ENCODE measurements at regions not wholly inside any gene's neighbourhood (a gene's known extent, or its start where the extent isn't known, plus 50 kb on each side); places are given as distances from the start of the nearest gene placed in this dataset.
"Not testable (repeated sequence)": the region's sequence is repeated elsewhere in the genome, so short reads cannot be mapped to it uniquely, and the experiment has no call there.

DNA sequence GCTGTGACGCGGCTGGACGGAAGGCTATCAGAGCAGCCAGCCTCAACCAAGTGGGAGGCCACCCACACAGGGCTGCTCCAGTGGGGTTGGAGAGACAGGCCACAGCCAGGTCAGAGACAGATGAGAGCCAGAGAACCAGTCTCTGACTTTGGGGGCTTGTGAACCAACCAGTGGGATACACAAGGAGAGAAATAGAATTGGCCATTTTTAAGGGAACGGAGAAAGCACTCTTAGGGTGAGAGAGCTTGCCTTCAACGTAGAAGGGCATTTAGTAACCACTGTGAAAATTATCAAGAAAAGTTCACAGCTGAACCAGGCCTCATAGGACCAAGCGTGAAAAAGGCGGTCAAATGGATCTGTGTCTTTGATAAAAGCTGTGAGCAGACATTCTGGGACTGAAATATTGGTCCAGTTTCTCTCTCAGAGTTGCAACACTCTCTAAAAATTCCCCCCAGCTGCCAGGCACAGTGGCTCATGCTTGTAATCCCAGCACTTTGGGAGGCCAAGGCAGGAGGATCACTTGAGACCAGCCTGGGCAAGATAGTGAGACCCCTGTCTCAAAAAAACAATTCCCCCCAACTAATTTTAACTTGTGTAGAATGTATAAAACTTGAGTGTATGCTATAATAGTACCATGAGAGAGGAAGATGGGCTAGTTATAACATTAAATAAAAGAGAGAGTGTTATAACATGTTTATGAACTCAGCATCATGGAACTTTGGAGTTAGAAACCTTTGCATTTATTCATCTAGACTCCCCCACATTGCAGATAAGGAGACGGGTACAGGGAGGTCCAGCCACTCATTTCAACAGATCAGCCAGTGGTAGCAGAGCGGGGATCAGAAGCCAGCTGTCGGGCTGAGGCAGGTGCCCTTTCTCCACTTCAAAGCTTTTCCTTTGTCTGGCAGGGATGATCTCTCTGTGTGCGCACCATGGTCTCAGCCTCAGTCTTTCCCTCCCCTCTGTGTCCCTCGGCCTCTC, 132.2 kb downstream of the NPIPB11 start:
- not testable (repeated sequence) for DNase-seq (ENCODE audit: low spot score)

DNA sequence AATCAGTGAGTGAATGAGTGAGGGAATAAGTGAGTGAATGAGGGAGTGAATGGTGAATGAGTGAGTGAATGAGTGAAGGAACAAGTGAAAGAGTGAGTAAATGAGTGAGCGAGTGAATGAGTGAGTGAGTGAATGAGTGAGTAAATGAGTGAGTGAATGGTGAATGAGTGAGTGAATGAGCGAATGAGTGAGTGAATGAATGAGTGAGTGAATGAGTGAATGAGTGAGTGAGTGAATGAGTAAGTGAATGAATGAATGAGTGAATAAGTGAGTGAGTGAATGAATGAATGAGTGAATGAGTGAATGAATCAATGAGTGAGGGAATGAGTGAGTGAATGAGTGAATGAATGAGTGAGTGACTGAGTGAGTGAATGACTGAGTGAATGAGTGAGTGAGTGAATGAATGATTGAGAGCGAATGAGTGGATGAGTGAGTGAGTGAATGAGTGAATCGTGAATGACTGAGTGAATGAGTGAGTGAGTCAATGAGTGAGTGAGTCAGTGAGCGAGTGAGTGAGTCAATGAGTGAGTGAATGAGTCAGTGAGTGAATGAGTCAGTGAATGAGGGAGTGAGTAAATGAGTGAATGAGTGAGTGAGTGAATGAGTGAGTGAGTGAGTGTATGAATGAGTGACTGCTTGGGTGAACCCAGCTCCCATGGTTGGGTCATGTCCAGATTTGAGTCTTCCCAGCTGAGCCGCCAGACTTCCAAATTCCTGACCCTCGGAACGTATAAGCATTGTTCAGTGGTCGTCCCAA, 133.0 kb downstream of the NPIPB11 start:
- DNase-seq (ENCODE audit: low spot score) = not testable (repeated sequence)

DNA sequence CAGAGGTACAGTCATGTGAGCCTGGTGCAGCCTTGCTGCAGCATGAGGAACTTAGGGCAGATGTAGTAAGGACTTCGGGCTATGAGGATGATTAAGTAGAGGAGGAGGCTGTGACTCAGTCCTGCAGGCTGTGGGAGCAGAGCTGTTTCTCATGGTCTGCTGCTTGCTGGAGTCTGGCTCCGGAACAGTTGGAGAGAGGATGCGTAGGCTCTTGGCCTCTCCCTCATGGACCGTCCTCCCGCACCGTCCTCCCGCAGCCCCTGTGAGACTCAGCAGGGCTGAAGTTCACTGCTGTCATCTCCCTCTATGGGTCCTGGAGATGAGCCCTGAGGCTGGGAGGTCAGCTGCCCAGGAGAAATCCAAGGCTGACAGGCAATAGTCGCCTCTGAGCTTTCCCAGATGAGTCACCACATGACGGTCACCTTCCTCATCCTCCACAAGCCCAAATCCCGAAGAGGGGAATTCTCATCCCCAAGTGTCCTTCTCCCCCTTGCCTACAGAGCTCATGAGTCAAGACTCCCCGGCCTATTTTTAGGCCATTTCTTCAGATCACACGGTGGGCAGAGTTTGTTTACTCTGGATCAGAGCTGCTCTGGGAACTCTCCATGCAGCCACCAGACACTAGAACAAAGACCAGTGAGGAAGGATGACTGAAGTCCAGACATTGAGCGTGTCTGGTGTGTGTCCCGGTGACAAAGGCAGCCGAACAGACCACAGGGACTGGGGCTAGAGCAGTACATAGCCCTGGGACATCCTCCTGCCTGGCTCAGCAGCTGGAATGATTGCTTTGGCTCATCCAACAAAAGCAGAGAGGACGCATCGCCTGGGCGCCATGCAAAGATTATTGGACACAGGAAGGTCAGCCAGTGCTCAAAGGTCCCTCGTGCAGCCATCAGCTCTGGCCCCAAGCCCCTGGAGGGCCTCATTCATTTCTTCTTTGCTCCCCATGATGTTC, 134.5 kb downstream of the NPIPB11 start:
- not testable (repeated sequence) for DNase-seq (ENCODE audit: low spot score)

DNA sequence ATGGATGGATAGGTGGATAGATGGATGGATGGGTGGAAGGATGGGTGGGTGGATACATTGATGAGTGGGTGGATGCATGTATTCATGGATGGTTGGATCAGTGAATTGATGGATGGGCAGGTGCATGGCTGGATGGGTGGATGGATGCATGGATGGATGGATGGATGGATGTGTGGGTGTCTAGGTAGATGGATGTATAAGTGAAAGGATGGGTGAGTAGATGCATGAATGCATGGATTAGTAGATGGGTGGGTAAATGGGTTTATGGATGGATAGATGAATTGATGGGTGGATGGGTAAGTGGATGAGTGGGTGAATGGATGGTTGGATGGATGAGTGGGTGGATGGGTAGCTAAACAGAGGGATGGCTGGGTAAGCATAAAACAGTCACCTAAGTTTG, 135.6 kb downstream of the NPIPB11 start:
- not testable (repeated sequence) for DNase-seq (ENCODE audit: low spot score)

DNA sequence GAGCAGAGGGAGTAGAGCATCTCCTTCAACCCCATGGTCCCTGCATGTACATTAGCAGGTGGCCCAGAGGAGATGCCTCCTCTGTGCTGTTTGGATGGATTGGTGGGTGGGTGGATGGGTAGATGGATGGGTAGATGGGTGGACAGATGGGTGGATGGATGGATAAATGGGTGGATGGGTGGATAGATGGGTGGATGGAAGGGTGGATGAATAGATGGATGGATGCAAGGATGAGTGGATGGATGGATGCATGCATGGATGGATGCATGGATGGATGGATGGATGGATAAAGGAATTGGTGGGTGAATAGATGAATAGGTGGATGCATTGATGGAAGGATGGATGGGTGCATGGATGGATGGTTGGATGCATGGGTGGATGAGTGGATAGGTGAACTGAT, 136.5 kb downstream of the NPIPB11 start:
- not testable (repeated sequence) for DNase-seq (ENCODE audit: low spot score)

DNA sequence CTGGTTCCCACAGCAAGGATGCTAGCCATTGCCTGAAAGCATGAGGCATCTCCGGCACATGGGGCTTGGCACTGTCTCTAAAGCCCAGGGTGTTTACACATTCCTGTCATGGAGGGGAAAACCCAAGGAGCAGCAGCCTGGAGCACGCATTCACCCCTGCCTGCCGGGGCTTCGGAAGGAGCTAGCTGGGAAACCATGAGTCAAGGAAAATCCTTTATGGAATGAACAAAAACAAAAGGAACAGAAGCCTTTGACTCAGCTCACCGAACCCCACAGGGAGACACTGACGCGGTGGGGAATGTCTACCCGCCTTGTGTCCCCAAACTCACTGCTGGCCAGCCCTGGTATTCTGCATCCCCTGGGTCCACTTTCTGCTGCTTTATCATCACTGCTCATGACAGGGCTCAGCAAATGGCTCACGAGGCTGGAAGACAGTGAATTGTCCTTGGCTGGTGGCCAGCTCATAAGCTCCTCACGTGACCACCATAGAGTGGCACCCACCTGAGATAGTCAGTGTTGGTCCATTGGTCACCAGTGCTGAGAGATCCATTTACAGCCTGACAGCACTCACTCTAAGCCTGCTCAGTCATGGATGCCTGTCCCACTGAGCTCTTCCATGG, 137.2 kb downstream of the NPIPB11 start:
- DNase-seq (ENCODE audit: low spot score) = not testable (repeated sequence)

DNA sequence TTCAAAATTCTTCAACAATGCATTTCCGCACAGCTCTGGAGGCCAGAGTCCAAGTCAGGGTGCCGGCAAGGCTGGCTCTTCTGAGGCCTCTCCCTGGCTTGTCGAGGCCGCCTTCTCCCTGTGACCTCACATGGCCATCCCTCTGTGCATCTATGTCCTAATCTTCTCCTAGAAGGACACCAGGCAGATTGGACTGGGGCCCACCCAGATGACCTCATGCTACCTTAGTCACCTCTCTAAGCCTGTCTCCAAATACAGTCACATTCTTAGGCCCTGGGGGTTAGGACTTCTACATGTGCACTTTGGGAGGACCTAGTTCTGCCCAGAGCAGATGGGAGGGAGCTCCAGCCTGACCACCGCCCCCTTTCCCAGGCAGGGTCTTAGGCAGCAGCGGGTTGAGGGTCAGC, 137.7 kb downstream of the NPIPB11 start:
- not testable (repeated sequence) for DNase-seq (ENCODE audit: low spot score)

DNA sequence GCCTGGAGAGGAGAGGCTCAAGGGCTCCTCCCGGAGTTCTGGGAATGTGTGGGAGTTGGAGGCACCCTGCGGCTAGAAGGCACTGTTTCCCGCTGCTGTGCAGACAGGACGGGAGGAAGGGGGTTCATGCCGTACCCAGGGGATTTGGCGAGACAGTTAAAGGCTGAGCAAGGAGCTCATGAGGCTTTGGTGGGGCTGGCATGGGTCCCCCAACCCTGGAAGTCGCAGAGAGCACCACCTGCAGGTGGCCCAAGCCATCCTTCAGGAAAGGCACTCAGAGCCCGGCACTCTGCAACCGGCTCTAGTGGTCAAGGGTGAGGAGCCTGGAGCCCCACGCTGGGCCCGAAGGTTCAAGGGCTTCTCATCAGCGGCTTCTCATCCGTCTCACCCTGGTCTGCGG, 138.2 kb downstream of the NPIPB11 start:
- not testable (repeated sequence) for DNase-seq (ENCODE audit: low spot score)

DNA sequence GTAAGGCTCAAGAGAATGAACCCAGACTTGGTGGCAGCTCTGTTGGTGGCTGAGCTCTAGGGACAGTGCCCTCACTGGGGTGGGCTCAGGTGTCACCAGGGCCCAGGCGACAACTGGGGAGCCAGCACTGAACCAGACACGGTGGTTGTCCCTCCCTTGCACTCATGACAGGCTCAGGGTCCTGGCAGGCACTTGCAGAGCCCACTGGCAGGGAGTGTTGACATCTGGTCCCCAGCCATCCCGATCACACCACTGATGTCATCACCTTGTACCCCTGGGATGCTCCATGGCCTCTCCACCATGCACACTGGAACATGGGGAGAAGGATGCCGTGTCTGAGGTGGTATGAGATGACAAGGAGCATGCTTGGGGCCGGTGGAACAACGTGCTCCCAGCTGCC, 138.6 kb downstream of the NPIPB11 start:
- not testable (repeated sequence) for DNase-seq (ENCODE audit: low spot score)

DNA sequence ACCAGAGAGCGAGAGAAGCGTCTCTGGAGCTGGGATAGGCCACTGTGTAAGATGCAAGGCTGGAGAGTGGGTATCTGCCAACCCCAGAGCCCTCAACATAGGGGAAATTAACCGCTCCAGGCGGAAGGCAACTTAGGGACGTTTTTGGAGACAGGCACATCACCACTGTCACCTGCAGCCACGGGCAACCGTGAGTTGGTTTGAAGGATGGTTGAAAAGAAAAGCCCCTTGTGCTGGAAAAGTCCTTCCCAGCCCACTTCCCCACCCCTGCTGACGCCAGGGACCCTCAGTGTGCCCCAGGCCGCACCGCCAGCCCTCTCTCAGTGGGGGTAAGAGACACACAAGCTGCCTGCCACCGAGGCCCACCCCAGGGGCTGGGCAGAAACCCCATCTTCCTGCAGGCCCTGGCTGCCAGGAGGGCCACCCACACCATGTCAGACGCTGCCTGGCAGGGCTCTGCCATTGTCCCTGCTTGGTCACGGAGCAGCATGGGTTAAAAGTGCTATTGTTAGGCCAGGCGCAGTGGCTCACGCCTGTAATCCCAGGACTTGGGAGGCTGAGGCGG, 139.4 kb downstream of the NPIPB11 start:
- not testable (repeated sequence) for DNase-seq (ENCODE audit: low spot score)

DNA sequence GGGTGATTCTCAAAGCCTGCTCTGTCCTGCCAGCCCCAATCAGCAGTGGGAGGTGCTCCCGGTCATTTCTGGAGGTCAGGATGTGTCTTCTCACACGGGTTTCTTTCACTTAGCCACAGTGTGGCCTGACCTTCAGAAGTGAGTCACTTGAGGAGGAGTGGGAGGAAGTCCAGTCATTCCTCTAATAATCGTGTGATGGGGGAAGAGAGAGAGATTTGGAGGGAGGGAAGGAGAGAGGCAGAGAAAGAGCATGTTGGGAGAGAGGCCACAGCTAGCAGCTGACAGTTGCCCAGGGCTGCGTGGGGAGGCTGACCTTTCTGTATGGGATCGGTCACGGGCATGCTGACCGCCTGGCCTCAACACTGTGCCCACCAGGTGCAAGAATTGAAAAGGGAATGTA, 139.9 kb downstream of the NPIPB11 start:
- DNase-seq (ENCODE audit: low spot score) = not testable (repeated sequence)

DNA sequence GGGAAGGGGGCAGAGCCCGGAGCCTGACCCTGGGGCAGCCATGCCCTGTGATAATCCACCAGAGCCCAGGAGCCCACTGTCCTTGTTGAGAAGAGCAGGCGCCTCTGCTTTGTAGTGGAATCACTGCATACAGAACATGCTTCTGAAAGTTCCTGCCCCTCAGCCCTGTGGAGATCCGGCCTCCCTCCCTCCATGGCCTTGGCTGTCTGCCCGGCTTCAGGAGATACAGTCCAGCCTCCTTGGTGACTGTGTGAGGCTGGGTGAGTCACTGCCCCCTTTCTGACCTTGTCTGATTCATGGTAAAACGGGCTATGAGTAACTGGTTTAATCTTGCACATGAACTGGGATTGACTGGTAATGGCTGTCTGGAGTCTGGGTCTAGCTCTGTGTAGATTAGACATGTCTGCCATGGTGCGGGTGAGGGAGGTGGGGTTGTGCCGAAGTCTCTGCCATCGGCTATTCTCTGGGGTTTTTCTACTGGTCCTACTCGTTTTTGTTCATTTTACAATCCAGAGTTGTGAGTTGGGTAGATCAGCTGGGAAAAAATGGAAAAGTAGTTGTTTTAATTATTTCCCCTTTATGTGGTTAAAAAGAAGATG, 141.2 kb downstream of the NPIPB11 start:
- peak; percentile 10 for DNase-seq (ENCODE audit: low spot score)

DNA sequence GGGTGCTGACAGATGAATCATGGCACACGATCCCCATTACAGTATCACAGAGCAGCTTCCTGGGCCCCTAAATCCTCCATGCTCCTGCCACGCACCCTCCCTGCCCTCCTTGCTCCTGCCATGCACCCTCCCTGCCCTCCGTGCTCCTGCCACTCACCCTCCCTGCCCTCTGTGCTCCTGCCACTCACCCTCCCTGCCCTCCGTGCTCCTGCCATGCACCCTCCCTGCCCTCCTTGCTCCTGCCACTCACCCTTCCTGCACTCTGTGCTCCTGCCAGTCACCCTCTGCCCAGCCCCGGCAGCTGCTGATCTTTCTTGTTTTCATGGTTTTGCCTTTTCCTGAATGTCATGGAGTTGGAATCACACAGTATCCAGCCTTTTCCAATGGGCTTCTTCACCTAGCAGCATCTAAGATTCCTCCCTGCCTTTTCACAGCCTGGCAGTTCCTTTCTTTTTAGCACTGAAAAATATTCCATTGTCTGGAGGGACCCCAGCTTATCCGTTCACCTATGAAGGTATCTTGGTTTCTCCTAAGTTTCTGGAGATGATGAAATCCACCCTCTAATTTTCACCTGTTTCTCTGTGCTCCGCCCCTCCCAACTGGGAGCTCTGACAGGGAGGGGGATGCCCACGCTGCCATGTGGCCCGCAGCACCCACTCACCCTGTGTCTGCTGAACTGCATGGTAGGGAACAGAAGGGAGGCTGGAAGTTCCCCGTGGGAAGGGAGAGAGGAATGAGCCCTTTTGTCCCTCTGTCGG, 142.3 kb downstream of the NPIPB11 start:
- DNase-seq (ENCODE audit: low spot score) = not testable (repeated sequence)

DNA sequence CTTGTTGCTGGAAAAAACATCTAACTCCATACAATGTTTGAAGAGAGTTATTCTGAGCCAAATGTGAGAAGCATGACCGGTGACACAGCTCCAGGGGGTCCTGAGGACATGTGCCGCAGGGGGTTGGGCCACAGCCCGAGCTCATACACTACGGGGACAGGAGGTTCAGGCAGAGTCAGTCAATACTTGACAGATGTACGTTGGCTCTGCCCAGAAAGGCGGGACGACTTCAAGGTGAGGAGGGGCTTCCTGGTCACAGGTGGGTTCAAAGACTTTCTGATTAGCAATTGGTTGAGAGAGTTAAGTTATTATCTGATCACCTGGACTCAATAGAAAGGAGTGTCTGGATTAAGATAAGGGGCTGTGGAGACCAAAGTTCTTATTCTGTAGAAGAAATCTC, 143.8 kb downstream of the NPIPB11 start:
- not testable (repeated sequence) for DNase-seq (ENCODE audit: low spot score)

DNA sequence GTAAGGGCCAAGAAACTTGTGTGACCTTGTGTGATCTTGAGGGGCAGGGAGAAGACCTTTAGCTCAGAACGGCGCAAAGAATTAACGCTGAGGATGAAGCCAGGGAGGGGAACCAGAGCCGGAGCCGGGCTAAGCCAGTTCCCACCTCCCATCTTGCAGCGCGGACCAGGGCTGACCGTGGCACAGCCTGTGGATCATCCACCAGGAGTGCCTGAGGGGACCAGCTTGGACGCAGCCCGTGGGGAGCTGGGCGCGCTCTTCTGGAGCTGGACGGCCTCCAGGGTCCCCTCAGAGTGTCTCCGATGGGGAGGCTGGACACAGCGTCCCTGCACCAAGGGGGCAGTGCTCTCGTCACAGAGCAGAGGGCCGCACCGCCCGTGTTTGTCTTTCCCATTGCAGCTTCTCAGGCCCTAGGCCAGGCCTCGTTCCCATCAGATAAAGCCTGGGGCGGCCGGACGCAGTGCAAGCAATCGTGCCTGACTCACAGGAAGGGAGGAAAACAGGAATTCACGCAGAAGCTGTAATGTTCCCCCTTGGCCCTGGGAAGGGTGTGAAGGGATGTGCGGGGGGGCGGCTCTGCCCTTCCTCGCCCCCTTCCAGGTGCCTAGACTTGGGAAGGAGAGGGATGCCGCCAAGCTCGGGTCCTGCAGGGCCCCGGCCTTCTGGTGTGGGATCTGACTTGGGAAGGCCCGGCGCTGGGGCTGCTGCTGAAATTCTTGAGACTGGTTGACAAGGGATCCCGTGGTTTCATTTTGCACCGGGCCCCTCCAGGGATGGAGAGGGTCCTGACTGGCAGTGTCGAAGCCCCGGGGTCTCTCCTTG, 144.9 kb downstream of the NPIPB11 start:
- DNase-seq (ENCODE audit: low spot score) = not testable (repeated sequence)

DNA sequence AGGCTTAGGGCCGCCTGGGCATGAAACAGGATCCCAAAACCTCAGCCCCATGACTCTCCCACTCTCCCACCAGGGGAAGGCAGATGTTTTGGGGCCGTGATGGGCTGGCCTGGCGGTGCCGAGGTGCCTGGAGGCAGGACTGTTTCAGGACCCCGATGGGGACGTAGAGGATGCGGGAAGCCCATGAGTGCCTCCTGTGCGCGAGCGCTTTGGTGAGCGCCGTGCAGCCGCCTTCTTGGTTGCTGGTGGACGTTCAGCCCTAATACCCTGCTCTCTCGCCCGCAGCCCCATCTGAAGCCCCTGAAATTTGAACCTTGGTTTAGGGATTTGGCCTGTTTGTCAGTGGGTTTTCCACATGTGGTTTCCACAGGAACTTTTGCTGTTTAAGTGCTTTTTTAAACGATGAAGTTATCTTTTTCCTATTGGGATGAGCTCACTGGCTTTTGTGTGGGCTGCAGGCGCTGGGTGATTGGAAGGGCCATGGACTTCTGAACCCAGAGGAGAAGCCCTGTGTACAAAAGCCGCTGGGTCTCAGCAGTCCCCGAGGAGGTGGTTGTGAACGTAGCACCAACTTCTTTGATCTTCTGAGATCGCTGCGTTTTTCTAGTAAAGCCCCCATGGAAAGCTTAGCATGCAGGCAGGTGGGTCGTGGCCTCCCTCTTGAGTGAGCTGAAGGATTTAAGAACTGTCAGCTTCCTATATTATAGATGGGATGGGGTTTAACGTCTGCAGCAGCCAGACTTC, 145.7 kb downstream of the NPIPB11 start:
- DNase-seq (ENCODE audit: low spot score) = not testable (repeated sequence)

DNA sequence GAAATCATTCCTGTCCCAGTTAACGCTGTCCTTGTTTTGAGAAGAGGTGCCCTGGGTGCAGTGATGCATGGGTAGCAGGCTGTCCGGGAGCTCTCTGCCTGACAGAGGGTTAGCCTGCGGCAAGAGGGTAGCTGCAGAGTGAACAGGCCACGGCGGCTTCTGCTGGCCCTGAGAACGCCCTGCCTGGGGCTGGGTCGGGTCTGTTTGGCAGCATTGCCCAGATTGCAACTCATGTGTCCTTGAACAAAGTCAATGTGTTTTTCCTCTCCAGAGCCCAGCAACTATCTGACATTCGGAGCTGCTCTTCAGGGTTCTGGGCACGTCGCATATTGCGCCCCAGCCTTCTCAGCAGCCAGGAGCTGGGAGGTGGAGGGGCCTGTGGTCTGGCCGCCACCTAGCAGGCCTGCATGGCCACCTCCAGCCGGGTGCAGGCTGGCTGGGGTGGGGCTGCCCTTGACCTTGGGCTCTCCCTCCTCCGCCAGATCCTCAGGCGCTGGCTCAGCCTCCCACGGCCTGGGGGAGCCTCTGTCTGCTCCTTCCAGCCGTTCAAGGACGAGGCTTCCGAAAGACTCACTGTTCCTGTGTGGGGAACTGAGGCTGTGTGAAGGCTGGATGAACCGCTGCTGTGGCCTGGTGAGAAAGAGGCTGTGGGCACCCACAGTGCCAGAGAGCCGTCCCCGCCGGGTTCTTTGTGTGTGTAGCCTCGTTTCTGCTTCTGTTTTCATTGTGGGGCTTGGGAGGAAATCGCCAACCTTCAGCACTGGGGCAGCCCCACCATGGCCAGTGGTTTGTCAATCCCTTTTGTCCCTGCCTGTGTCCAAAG, 146.7 kb downstream of the NPIPB11 start:
- not testable (repeated sequence) for DNase-seq (ENCODE audit: low spot score)

Measured in CD4-positive, alpha-beta T cell treated with Interleukin-15 for 4 hours (primary cell).